ENCODE measurements at regions not wholly inside any gene's neighbourhood (a gene's known extent, or its start where the extent isn't known, plus 50 kb on each side); places are given as distances from the start of the nearest gene placed in this dataset.
A peak's percentile ranks its signal among the peaks of the same experiment; 100 is the strongest.

GRCh38 chr7:106775975-106776607 lies 89.0 kb upstream of the PIK3CG start:
- DNase-seq (ENCODE audit: low read depth in 2 of 2), result no peak

GRCh38 chr7:106776618-106777347 lies 88.3 kb upstream of the PIK3CG start:
- DNase-seq (ENCODE audit: low read depth in 2 of 2), result no peak

- no peak for DNase-seq (ENCODE audit: low read depth in 2 of 2)
These were observed 87.3 kb upstream of the PIK3CG start for GRCh38 chr7:106777674-106778299.

GRCh38 chr7:106778656-106779250 lies 86.3 kb upstream of the PIK3CG start:
- DNase-seq (ENCODE audit: low read depth in 2 of 2), result no peak

GRCh38 chr7:106779877-106780276 lies 85.2 kb upstream of the PIK3CG start:
- no peak for DNase-seq (ENCODE audit: low read depth in 2 of 2)

- DNase-seq (ENCODE audit: low read depth in 2 of 2), result no peak
These were observed 84.1 kb upstream of the PIK3CG start for GRCh38 chr7:106781007-106781406.

- DNase-seq (ENCODE audit: low read depth in 2 of 2), result no peak
These were observed 83.1 kb upstream of the PIK3CG start for GRCh38 chr7:106781828-106782544.

GRCh38 chr7:106783286-106783685 lies 81.8 kb upstream of the PIK3CG start:
- no peak for DNase-seq (ENCODE audit: low read depth in 2 of 2)

GRCh38 chr7:106788637-106789036 lies 76.4 kb upstream of the PIK3CG start:
- no peak for DNase-seq (ENCODE audit: low read depth in 2 of 2)

- DNase-seq (ENCODE audit: low read depth in 2 of 2), result no peak
These were observed 73.6 kb upstream of the PIK3CG start for GRCh38 chr7:106791526-106791925.

- DNase-seq (ENCODE audit: low read depth in 2 of 2), result no peak
These were observed 72.7 kb upstream of the PIK3CG start for GRCh38 chr7:106792233-106792926.

GRCh38 chr7:106793015-106793975 lies 71.8 kb upstream of the PIK3CG start:
- DNase-seq (ENCODE audit: low read depth in 2 of 2), result peak in 1 of 2 donors; percentile 32

GRCh38 chr7:106794276-106795083 lies 70.6 kb upstream of the PIK3CG start:
- no peak for DNase-seq (ENCODE audit: low read depth in 2 of 2)

GRCh38 chr7:106795084-106795876 lies 69.8 kb upstream of the PIK3CG start:
- no peak for DNase-seq (ENCODE audit: low read depth in 2 of 2)

- DNase-seq (ENCODE audit: low read depth in 2 of 2), result no peak
These were observed 69.2 kb upstream of the PIK3CG start for GRCh38 chr7:106795877-106796231.

- DNase-seq (ENCODE audit: low read depth in 2 of 2), result no peak
These were observed 67.1 kb upstream of the PIK3CG start for GRCh38 chr7:106797937-106798336.

- DNase-seq (ENCODE audit: low read depth in 2 of 2), result no peak
These were observed 62.5 kb upstream of the PIK3CG start for GRCh38 chr7:106802589-106802988.

- no peak for DNase-seq (ENCODE audit: low read depth in 2 of 2)
These were observed 58.5 kb upstream of the PIK3CG start for GRCh38 chr7:106806556-106806955.

- no peak for DNase-seq (ENCODE audit: low read depth in 2 of 2)
These were observed 57.6 kb upstream of the PIK3CG start for GRCh38 chr7:106807474-106807873.
